ENCODE measurements at regions not wholly inside any gene's neighbourhood (a gene's known extent, or its start where the extent isn't known, plus 50 kb on each side); places are given as distances from the start of the nearest gene placed in this dataset.

- no peak for ATAC-seq (replicated peaks)
- Mint-ChIP-seq H3K4me3 (no peak overlapping the region), H3K27me3 (peaks cover 21% of the 10 kb centered on the region), H3K27ac (no peak overlapping the region), H3K4me1 (no peaks in the 10 kb centered on the region), H3K36me3 (ENCODE audit: low read depth) (no peaks in the 10 kb centered on the region), H3K9me3 (no peaks in the 10 kb centered on the region)
Observed at GRCh38 chr1:5725855-5726585, 266.2 kb downstream of the NPHP4 start.

GRCh38 chr1:5725406-5725805, 266.8 kb downstream of the NPHP4 start:
- Mint-ChIP-seq H3K9me3 (no peaks in the 10 kb centered on the region), H3K27ac (no peak overlapping the region), H3K36me3 (ENCODE audit: low read depth) (no peaks in the 10 kb centered on the region), H3K4me3 (no peak overlapping the region), H3K4me1 (no peaks in the 10 kb centered on the region), H3K27me3 (peaks cover 21% of the 10 kb centered on the region)
- no peak for ATAC-seq (replicated peaks)

GRCh38 chr1:5724847-5725246, 267.4 kb downstream of the NPHP4 start:
- Mint-ChIP-seq H3K27ac (no peak overlapping the region), H3K4me1 (no peaks in the 10 kb centered on the region), H3K9me3 (no peaks in the 10 kb centered on the region), H3K27me3 (peaks cover 18% of the 10 kb centered on the region), H3K36me3 (ENCODE audit: low read depth) (no peaks in the 10 kb centered on the region), H3K4me3 (no peak overlapping the region)
- no peak for ATAC-seq (replicated peaks)

- Mint-ChIP-seq H3K4me1 (no peaks in the 10 kb centered on the region), H3K36me3 (ENCODE audit: low read depth) (no peaks in the 10 kb centered on the region), H3K27ac (no peak overlapping the region), H3K4me3 (no peak overlapping the region), H3K9me3 (no peaks in the 10 kb centered on the region), H3K27me3 (peaks cover 15% of the 10 kb centered on the region)
- ATAC-seq (replicated peaks) = no peak
Observed at GRCh38 chr1:5722635-5723164, 269.5 kb downstream of the NPHP4 start.

- no peak overlapping the region for H3K4me3 Mint-ChIP-seq
- H3K36me3 Mint-ChIP-seq (ENCODE audit: low read depth) = no peaks in the 10 kb centered on the region
- peaks cover 12% of the 10 kb centered on the region for H3K27me3 Mint-ChIP-seq
- H3K4me1 Mint-ChIP-seq = no peaks in the 10 kb centered on the region
- H3K27ac Mint-ChIP-seq = no peak overlapping the region
- ATAC-seq (replicated peaks) = no peak
- H3K9me3 Mint-ChIP-seq = no peaks in the 10 kb centered on the region
Observed at GRCh38 chr1:5721634-5722215, 270.5 kb downstream of the NPHP4 start.

GRCh38 chr1:5720936-5721335, 271.3 kb downstream of the NPHP4 start:
- Mint-ChIP-seq H3K27me3 (peaks cover 17% of the 10 kb centered on the region), H3K4me3 (no peak overlapping the region), H3K36me3 (ENCODE audit: low read depth) (no peaks in the 10 kb centered on the region), H3K9me3 (no peaks in the 10 kb centered on the region), H3K27ac (no peak overlapping the region), H3K4me1 (no peaks in the 10 kb centered on the region)
- no peak for ATAC-seq (replicated peaks)

GRCh38 chr1:5720484-5720883, 271.7 kb downstream of the NPHP4 start:
- Mint-ChIP-seq H3K27ac (no peak overlapping the region), H3K4me1 (no peaks in the 10 kb centered on the region), H3K36me3 (ENCODE audit: low read depth) (no peaks in the 10 kb centered on the region), H3K9me3 (no peaks in the 10 kb centered on the region), H3K27me3 (peaks cover 21% of the 10 kb centered on the region), H3K4me3 (no peak overlapping the region)
- no peak for ATAC-seq (replicated peaks)

GRCh38 chr1:5720045-5720444, 272.2 kb downstream of the NPHP4 start:
- no peak overlapping the region for H3K4me3 Mint-ChIP-seq
- H3K27me3 Mint-ChIP-seq = peaks cover 17% of the 10 kb centered on the region
- ATAC-seq (replicated peaks) = no peak
- H3K36me3 Mint-ChIP-seq (ENCODE audit: low read depth) = no peaks in the 10 kb centered on the region
- H3K4me1 Mint-ChIP-seq = no peaks in the 10 kb centered on the region
- no peak overlapping the region for H3K27ac Mint-ChIP-seq
- no peaks in the 10 kb centered on the region for H3K9me3 Mint-ChIP-seq

- Mint-ChIP-seq H3K36me3 (ENCODE audit: low read depth) (no peaks in the 10 kb centered on the region), H3K4me3 (no peak overlapping the region)
- no peak for ATAC-seq (replicated peaks)
Observed at GRCh38 chr1:5718831-5719632, 273.2 kb downstream of the NPHP4 start.

GRCh38 chr1:5717031-5717682, 275.1 kb downstream of the NPHP4 start:
- H3K36me3 Mint-ChIP-seq (ENCODE audit: low read depth) = no peaks in the 10 kb centered on the region
- no peaks in the 10 kb centered on the region for H3K4me1 Mint-ChIP-seq
- H3K9me3 Mint-ChIP-seq = no peaks in the 10 kb centered on the region
- H3K27me3 Mint-ChIP-seq = peaks cover 11% of the 10 kb centered on the region
- no peak for ATAC-seq (replicated peaks)
- H3K27ac Mint-ChIP-seq = no peak overlapping the region
- no peak overlapping the region for H3K4me3 Mint-ChIP-seq

More at GRCh38 chr1:5718831-5719632, 273.2 kb downstream of the NPHP4 start:
- H3K27ac Mint-ChIP-seq = no peak overlapping the region
- H3K27me3 Mint-ChIP-seq = peaks cover 15% of the 10 kb centered on the region
- H3K4me1 Mint-ChIP-seq = no peaks in the 10 kb centered on the region
- no peaks in the 10 kb centered on the region for H3K9me3 Mint-ChIP-seq

- H3K27me3 Mint-ChIP-seq = peaks cover 11% of the 10 kb centered on the region
- no peaks in the 10 kb centered on the region for H3K36me3 Mint-ChIP-seq (ENCODE audit: low read depth)
- H3K4me1 Mint-ChIP-seq = no peaks in the 10 kb centered on the region
- no peak for ATAC-seq (replicated peaks)
- H3K27ac Mint-ChIP-seq = no peak overlapping the region
- H3K4me3 Mint-ChIP-seq = no peak overlapping the region
- no peaks in the 10 kb centered on the region for H3K9me3 Mint-ChIP-seq
Observed at GRCh38 chr1:5716126-5716525, 276.1 kb downstream of the NPHP4 start.

- Mint-ChIP-seq H3K27ac (no peak overlapping the region), H3K4me3 (no peak overlapping the region), H3K9me3 (no peaks in the 10 kb centered on the region), H3K36me3 (ENCODE audit: low read depth) (no peaks in the 10 kb centered on the region), H3K27me3 (peaks cover 15% of the 10 kb centered on the region), H3K4me1 (no peaks in the 10 kb centered on the region)
- no peak for ATAC-seq (replicated peaks)
Observed at GRCh38 chr1:5713101-5714010, 278.9 kb downstream of the NPHP4 start.

- no peak overlapping the region for H3K4me3 Mint-ChIP-seq
- no peaks in the 10 kb centered on the region for H3K4me1 Mint-ChIP-seq
- peaks cover 15% of the 10 kb centered on the region for H3K27me3 Mint-ChIP-seq
- H3K36me3 Mint-ChIP-seq (ENCODE audit: low read depth) = no peaks in the 10 kb centered on the region
- H3K9me3 Mint-ChIP-seq = no peaks in the 10 kb centered on the region
- no peak for ATAC-seq (replicated peaks)
- no peak overlapping the region for H3K27ac Mint-ChIP-seq
Observed at GRCh38 chr1:5711956-5712645, 280.1 kb downstream of the NPHP4 start.
